ENCODE measurements at regions not wholly inside any gene's neighbourhood (a gene's known extent, or its start where the extent isn't known, plus 50 kb on each side); places are given as distances from the start of the nearest gene placed in this dataset.

GRCh38 chr12:87305481-87305880, 723.7 kb downstream of the C12orf50 start:
- Histone ChIP-seq H3K18ac (ENCODE audit: insufficient read length, low read depth, low read length) (no peak overlapping the region), H3K23me2 (ENCODE audit: insufficient read length, low read depth, low read length, poor library complexity, severe bottlenecking) (no peaks in the 10 kb centered on the region), H3K27ac (ENCODE audit: insufficient read length, low read depth, low read length) (no peak overlapping the region), H3K9ac (ENCODE audit: extremely low read depth, insufficient read length, low read length) (no peak overlapping the region), H4K5ac (ENCODE audit: insufficient read length, low read depth, low read length) (no peak overlapping the region), H4K8ac (replicated peaks; ENCODE audit: insufficient read length, low read depth, low read length) (no peak overlapping the region), H3K4me2 (ENCODE audit: insufficient read depth, insufficient read length, low read length) (no peak overlapping the region), H3K9me3 (ENCODE audit: control insufficient read depth, low read depth, low read length) (no peaks in the 10 kb centered on the region), H2AK5ac (ENCODE audit: insufficient read length, low read length) (no peak overlapping the region), H3K56ac (ENCODE audit: insufficient read length, low read depth, low read length) (no peak overlapping the region), H2BK12ac (ENCODE audit: insufficient read length, low read depth, low read length) (no peak overlapping the region), H4K91ac (ENCODE audit: insufficient read length, low read depth, low read length) (no peak overlapping the region), H3K14ac (ENCODE audit: insufficient read depth, low read length) (no peak overlapping the region), H2BK15ac (ENCODE audit: low read depth, low read length) (no peak overlapping the region), H3K4me1 (ENCODE audit: insufficient read depth, low read length) (no peaks in the 10 kb centered on the region), H2AFZ (ENCODE audit: low read length) (no peak overlapping the region), H2BK20ac (ENCODE audit: low read depth, low read length, poor library complexity, severe bottlenecking) (no peak overlapping the region), H3K79me1 (ENCODE audit: insufficient read depth, low read depth, low read length, poor library complexity, severe bottlenecking) (no peaks in the 10 kb centered on the region), H3K79me2 (ENCODE audit: insufficient read depth, low read length) (no peaks in the 10 kb centered on the region), H4K20me1 (ENCODE audit: control insufficient read depth, insufficient read depth, insufficient read length) (no peaks in the 10 kb centered on the region), H3T11ph (ENCODE audit: low read length) (no peak overlapping the region), H3K27me3 (ENCODE audit: insufficient read depth, low read length) (no peaks in the 10 kb centered on the region), H2BK5ac (ENCODE audit: insufficient read length, low read length) (no peak overlapping the region), H3K4ac (ENCODE audit: low read depth, low read length) (no peak overlapping the region), H2BK120ac (ENCODE audit: low read depth, low read length, poor library complexity, severe bottlenecking) (no peak overlapping the region), H3K23ac (ENCODE audit: insufficient read length, low read depth, low read length) (no peak overlapping the region)
- Mint-ChIP-seq H3K36me3 (ENCODE audit: insufficient read depth in 1 of 3, low read depth in 3 of 3) (no peaks in the 10 kb centered on the region), H3K4me3 (no peak overlapping the region), H3K27ac (no peak overlapping the region), H3K27me3 (ENCODE audit: low read depth) (no peaks in the 10 kb centered on the region), H3K4me1 (no peaks in the 10 kb centered on the region), H3K9me3 (no peaks in the 10 kb centered on the region)
- TF ChIP-seq CTCF (conservative IDR thresholded peaks at IDR 0.05) = no peak
- no peak for DNase-seq
